ENCODE measurements at regions not wholly inside any gene's neighbourhood (a gene's known extent, or its start where the extent isn't known, plus 50 kb on each side); places are given as distances from the start of the nearest gene placed in this dataset.

DNA sequence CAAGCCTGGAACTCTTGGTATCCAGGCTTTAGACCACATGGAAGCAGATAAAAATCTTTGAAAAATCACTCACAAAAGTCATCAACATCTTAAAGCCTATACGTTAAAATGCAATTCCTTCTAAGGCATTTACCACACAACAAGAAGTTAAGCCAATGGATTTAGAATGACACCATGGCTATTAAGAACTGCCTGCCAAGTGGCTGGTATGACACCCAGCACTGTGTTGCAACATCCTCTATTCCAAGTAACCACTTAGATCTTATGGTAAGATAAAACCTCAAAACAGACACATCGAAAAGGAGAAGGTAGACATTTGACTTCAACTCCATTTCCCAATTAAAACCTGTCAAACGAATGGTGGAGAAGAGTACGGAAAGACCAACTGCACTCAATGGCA lies 344.2 kb upstream of the SLC30A5 start:
- TF ChIP-seq, protein P1, sequence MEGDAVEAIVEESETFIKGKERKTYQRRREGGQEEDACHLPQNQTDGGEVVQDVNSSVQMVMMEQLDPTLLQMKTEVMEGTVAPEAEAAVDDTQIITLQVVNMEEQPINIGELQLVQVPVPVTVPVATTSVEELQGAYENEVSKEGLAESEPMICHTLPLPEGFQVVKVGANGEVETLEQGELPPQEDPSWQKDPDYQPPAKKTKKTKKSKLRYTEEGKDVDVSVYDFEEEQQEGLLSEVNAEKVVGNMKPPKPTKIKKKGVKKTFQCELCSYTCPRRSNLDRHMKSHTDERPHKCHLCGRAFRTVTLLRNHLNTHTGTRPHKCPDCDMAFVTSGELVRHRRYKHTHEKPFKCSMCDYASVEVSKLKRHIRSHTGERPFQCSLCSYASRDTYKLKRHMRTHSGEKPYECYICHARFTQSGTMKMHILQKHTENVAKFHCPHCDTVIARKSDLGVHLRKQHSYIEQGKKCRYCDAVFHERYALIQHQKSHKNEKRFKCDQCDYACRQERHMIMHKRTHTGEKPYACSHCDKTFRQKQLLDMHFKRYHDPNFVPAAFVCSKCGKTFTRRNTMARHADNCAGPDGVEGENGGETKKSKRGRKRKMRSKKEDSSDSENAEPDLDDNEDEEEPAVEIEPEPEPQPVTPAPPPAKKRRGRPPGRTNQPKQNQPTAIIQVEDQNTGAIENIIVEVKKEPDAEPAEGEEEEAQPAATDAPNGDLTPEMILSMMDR (IDR thresholded peaks at IDR 0.05 in 8 of 11, conservative IDR thresholded peaks at IDR 0.05 in 3 of 11), result no peak
- TF ChIP-seq POLR2A (IDR thresholded peaks at IDR 0.05), result no peak
- TF ChIP-seq POLR2AphosphoS5 (IDR thresholded peaks at IDR 0.05), result no peak
